ENCODE measurements at regions not wholly inside any gene's neighbourhood (a gene's known extent, or its start where the extent isn't known, plus 50 kb on each side); places are given as distances from the start of the nearest gene placed in this dataset.

DNA sequence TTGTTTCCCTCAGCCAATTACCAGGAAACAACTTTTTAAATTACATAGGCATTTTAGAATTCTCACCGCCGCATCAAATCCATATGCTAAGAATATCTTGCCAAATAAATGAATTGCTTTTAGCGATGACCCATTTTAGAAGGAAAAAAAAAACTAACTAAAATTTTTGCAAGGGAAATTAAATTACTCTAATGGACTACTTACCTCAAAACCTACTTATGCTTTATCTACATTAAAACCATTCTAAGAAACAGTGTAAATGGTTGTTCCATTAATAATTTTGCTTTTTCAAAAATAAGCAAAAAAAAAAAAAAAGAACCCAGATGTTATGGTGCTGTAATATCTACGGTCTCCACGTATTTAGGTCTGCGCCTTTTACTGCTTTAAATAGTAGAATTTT lies 73.5 kb upstream of the CCDC150 start:
- no peaks in the 10 kb centered on the region for H3K4me1 ChIP-seq (ENCODE audit: control insufficient read depth, insufficient read depth, low read length)
- peaks cover 5% of the 10 kb centered on the region for H3K9me3 ChIP-seq (ENCODE audit: control insufficient read depth, insufficient read depth, low read length)
- no peaks in the 10 kb centered on the region for H3K36me3 ChIP-seq (ENCODE audit: control insufficient read depth, insufficient read depth, low read length)
- intact Hi-C loops (cut with micrococcal nuclease), result no loop called here
- TF ChIP-seq, protein P1, sequence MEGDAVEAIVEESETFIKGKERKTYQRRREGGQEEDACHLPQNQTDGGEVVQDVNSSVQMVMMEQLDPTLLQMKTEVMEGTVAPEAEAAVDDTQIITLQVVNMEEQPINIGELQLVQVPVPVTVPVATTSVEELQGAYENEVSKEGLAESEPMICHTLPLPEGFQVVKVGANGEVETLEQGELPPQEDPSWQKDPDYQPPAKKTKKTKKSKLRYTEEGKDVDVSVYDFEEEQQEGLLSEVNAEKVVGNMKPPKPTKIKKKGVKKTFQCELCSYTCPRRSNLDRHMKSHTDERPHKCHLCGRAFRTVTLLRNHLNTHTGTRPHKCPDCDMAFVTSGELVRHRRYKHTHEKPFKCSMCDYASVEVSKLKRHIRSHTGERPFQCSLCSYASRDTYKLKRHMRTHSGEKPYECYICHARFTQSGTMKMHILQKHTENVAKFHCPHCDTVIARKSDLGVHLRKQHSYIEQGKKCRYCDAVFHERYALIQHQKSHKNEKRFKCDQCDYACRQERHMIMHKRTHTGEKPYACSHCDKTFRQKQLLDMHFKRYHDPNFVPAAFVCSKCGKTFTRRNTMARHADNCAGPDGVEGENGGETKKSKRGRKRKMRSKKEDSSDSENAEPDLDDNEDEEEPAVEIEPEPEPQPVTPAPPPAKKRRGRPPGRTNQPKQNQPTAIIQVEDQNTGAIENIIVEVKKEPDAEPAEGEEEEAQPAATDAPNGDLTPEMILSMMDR (IDR thresholded peaks at IDR 0.05), result no peak
- peaks cover 6 to 34% of the 10 kb centered on the region in 2 donors for H3K27me3 Mint-ChIP-seq (ENCODE audit: low read depth in 2 of 2)
- DNase-seq (no peak), ATAC-seq (no peak)
- H3K9me3 Mint-ChIP-seq, result peaks cover 2 to 3% of the 10 kb centered on the region in 2 donors
- no peaks in the 10 kb centered on the region for H3K4me1 Mint-ChIP-seq
- 69% methylated on average over 2 of the region's 6 CpGs for WGBS (ENCODE audit: insufficient coverage)
- no peak overlapping the region for H3K4me3 ChIP-seq (ENCODE audit: low read length)
- no peak overlapping the region for H3K27ac ChIP-seq (ENCODE audit: low read length)
- H3K4me3 Mint-ChIP-seq, result no peak overlapping the region
- H3K36me3 Mint-ChIP-seq, result peaks cover 5% of the 10 kb centered on the region
- H3K27ac Mint-ChIP-seq, result no peak overlapping the region
- peaks cover 5% of the 10 kb centered on the region for H3K27me3 ChIP-seq (ENCODE audit: control insufficient read depth, insufficient read depth, low read length)

DNA sequence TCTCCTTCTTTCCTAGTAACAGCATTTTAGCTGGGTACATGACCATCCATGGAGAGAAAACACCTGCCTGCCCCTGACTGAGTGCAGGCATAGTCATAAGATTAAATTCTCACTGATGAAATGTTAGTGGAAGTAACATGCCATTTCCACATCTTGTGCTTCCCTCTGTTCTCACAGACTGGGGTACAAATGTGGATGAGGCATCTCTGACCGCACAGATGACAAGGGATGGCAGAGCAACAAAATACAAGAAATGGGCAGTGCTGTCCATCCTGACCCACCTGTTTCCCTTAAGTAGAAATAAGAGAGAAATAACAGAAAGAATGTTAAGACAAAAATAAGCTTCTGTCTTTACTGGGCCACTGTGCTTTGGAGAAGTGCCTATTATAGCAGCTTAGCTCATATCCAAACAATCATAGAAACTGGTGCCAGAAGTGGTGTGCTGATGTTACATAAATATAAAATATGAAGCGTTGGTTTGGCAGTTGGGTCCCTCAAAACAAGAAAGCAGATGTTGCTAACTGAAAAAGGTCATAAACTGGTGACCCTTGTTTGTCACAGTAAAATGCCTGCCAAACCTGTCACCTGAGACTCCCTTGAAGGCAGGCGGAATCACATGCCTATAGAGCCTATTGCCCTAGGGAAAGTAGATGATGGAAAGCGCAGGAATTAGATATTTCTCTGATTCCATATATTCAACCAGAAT lies 72.4 kb upstream of the CCDC150 start:
- intact Hi-C loops (cut with micrococcal nuclease), result no loop called here
- H3K36me3 ChIP-seq (ENCODE audit: control insufficient read depth, insufficient read depth, low read length), result no peaks in the 10 kb centered on the region

DNA sequence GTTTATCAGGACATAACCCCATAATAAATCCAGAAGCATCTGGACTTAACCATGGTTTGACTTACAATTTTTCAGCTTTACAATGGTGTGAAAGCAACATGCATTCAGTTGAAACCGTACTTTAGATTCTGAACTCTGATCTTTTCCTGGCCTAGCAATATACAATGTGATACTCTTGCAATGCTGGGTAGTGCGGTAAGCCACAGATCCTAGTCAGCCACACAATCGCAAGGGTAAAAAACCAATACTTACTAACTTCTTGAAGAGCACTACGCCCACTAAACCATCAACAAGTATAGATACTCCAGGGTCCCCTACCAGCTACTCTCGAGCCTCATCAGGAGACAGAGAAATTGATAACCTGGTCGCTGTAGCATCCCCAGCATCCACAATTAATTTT lies 71.0 kb upstream of the CCDC150 start:
- ATAC-seq (no peak), DNase-seq (no peak)
- no peaks in the 10 kb centered on the region for H3K36me3 ChIP-seq (ENCODE audit: control insufficient read depth, insufficient read depth, low read length)
- WGBS (ENCODE audit: insufficient coverage), result 80% methylated on average over 5 of the region's 6 CpGs
- no peak overlapping the region for H3K27ac ChIP-seq (ENCODE audit: low read length)
- no peaks in the 10 kb centered on the region for H3K4me1 ChIP-seq (ENCODE audit: control insufficient read depth, insufficient read depth, low read length)
- no peaks in the 10 kb centered on the region for H3K9me3 ChIP-seq (ENCODE audit: control insufficient read depth, insufficient read depth, low read length)
- Mint-ChIP-seq H3K27ac (no peak overlapping the region), H3K4me1 (no peaks in the 10 kb centered on the region), H3K36me3 (no peaks in the 10 kb centered on the region), H3K4me3 (no peak overlapping the region), H3K27me3 (ENCODE audit: low read depth in 2 of 2) (peaks cover 8 to 25% of the 10 kb centered on the region in 2 donors), H3K9me3 (peaks cover 2 to 3% of the 10 kb centered on the region in 2 donors)
- intact Hi-C loops (cut with micrococcal nuclease), result no loop called here
- TF ChIP-seq, protein P1 (IDR thresholded peaks at IDR 0.05), result no peak
- peaks cover 3% of the 10 kb centered on the region for H3K27me3 ChIP-seq (ENCODE audit: control insufficient read depth, insufficient read depth, low read length)
- H3K4me3 ChIP-seq (ENCODE audit: low read length), result no peak overlapping the region

More for the DNA sequence above, 72.4 kb upstream of the CCDC150 start:
- Mint-ChIP-seq H3K4me3 (no peak overlapping the region), H3K36me3 (no peaks in the 10 kb centered on the region), H3K9me3 (peaks cover 2 to 3% of the 10 kb centered on the region in 2 donors), H3K27me3 (ENCODE audit: low read depth in 2 of 2) (peaks cover 8 to 30% of the 10 kb centered on the region in 2 donors), H3K27ac (no peak overlapping the region), H3K4me1 (no peaks in the 10 kb centered on the region)
- DNase-seq (no peak), ATAC-seq (no peak)
- 74% methylated on average over 3 of the region's 4 CpGs for WGBS (ENCODE audit: insufficient coverage)
- no peak overlapping the region for H3K4me3 ChIP-seq (ENCODE audit: low read length)
- H3K9me3 ChIP-seq (ENCODE audit: control insufficient read depth, insufficient read depth, low read length), result no peaks in the 10 kb centered on the region
- no peak overlapping the region for H3K27ac ChIP-seq (ENCODE audit: low read length)
- H3K4me1 ChIP-seq (ENCODE audit: control insufficient read depth, insufficient read depth, low read length), result no peaks in the 10 kb centered on the region
- H3K27me3 ChIP-seq (ENCODE audit: control insufficient read depth, insufficient read depth, low read length), result peaks cover 5% of the 10 kb centered on the region
- TF ChIP-seq, protein P1 (IDR thresholded peaks at IDR 0.05), result no peak

DNA sequence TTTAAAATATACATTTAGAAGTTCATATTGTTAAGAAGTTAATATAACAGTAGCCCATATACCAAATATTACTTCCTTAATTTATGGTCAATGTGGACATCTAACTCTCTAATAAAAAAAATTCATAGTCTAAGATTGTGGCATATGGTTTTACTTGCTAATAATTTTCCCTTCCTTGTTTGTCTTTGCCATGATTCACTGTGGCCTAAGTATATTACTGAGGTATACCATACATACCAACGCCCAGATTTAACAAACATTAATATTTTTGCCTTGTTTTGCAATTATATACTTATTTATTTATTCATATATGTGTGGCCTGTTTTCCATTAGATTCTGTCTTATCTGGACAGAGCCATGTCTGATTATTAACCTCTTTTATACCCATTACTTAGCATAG lies 54.6 kb upstream of the CCDC150 start:
- intact Hi-C loops (cut with micrococcal nuclease), result no loop called here
- ATAC-seq (no peak), DNase-seq (no peak)
- WGBS (ENCODE audit: insufficient coverage), result no CpG with 5 or more reads among the region's 1 CpG
- TF ChIP-seq, protein P1 (IDR thresholded peaks at IDR 0.05), result no peak
- no peak overlapping the region for H3K4me3 ChIP-seq (ENCODE audit: low read length)
- Mint-ChIP-seq H3K4me1 (no peaks in the 10 kb centered on the region), H3K9me3 (peaks cover 0 to 4% of the 10 kb centered on the region in 2 donors), H3K27ac (no peak overlapping the region), H3K4me3 (no peak overlapping the region), H3K27me3 (ENCODE audit: low read depth in 2 of 2) (peaks cover 16 to 59% of the 10 kb centered on the region in 2 donors), H3K36me3 (no peaks in the 10 kb centered on the region)
- H3K4me1 ChIP-seq (ENCODE audit: control insufficient read depth, insufficient read depth, low read length), result no peaks in the 10 kb centered on the region
- H3K36me3 ChIP-seq (ENCODE audit: control insufficient read depth, insufficient read depth, low read length), result no peaks in the 10 kb centered on the region
- H3K27ac ChIP-seq (ENCODE audit: low read length), result no peak overlapping the region
- H3K27me3 ChIP-seq (ENCODE audit: control insufficient read depth, insufficient read depth, low read length), result peaks cover 3% of the 10 kb centered on the region
- no peaks in the 10 kb centered on the region for H3K9me3 ChIP-seq (ENCODE audit: control insufficient read depth, insufficient read depth, low read length)
